ENCODE measurements at regions not wholly inside any gene's neighbourhood (a gene's known extent, or its start where the extent isn't known, plus 50 kb on each side); places are given as distances from the start of the nearest gene placed in this dataset.
A peak's percentile ranks its signal among the peaks of the same experiment; 100 is the strongest.

DNA sequence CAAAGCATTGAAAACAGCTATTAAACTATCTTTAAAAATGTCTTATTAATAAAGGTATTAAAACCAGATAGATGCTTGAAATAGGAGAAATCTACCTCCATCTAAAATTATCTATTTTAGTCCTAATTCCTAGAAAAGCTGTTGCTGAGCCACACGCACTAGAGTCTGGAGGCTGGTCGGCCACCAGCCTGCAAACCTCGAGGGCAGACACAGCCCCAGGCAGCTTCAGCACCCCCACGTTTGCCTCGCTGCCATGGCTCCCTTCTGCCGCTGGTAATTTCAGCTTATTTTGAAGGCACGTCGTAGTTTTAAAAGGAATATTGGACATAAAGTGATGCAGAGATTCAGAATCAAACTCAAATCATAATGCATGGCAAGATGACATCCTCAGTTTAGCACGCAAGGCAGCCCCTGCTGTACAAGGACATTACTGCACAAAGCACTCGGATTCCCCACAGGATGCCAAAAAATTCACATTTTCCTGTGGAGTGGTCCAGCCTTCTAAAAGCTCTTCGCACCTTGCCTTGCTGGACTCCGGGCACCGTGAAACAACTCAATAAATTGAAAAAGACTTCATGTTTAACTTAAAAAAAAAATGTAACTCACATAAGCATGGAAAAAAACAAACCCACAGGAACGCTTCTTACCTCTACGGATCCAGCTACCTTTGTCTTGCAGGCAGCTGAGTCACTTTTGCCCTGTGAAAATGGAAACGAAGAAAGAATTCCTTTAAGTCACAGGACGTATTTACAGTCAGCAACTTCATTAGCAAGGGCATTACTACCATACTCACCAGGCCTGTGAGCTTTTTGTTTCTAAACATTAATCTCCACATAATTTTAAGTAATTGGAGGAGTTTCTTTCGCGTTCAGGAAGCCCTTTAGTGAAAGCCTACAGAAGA is 143.4 kb upstream of the RPS6KA2 start:
- no peak for DNase-seq

DNA sequence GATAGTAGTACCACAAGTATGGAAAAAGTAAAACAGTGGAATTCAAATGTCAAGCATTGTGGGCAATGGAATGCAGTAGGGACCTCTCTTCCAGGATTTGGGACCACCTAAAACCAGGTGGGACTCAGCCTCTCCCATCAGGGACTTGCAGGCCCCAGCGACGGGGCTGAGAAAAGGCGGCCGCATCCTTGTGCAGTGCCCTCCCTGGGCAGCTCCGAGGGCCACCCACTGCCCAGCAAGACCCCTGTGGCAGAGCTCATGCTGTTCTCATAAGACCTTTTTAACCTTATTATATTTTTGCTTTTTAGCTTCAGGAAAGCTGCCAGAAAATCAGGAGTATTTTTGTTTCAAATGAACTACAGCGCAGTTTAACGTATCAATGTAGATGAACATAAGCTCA is 142.6 kb upstream of the RPS6KA2 start:
- DNase-seq: no peak

DNA sequence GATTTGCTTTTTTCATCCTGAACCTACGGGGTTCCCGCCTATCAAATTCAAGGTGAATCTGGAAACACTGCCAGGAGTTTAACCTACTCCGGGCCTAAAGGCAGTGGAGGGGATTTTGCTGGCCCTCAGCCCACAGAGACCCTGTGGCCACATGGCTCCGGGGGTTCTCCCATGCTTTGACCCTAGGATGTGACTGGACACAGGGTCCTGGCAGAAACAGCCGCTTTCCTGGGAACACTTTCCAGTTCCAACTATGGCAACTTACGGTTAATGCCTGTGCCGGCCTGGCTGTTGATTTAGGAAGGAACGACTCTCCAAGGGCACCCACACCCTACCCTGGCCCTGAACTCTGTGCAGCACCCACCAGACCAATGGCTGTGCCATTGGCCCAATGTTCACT is 141.7 kb upstream of the RPS6KA2 start:
- DNase-seq: no peak

DNA sequence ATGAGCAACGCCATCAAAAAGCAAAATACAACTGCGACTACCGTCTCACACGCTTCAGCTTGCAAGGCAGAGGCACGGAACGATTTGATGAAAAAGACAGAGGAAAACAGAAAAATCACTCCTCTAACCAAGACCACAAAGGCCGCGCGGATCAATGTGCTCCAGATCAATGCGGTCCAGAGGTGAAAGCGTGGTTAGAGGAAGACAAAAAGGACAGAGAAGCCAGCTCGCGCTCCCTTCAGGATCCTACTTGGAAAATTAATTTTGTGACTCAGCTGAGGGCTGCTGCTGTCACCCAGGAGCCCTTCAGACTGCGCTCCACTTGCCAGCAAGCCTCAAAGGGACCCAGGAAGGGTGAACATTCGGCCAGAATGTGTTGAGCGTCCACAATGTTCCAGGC is 140.2 kb upstream of the RPS6KA2 start:
- no peak for DNase-seq

DNA sequence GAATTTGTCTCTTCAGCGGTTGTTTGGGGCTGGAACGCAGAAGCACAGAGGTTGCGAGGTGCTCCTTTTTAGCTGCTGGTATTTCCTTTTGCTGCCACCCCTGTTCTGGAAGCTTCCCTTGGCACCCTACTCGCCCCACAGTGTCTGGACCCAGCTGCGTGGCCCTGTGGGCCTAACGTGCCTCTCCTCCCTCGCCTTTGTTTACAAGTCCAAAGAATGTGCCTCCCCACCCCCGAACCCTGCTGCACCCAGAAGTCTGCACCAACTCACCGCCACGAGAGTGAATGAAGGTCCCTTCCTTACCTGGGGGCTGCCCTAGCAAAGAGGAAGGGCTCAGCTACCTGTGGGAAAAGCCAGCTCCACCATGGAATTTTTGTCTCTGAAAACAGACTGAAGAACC is 139.7 kb upstream of the RPS6KA2 start:
- DNase-seq: no peak

DNA sequence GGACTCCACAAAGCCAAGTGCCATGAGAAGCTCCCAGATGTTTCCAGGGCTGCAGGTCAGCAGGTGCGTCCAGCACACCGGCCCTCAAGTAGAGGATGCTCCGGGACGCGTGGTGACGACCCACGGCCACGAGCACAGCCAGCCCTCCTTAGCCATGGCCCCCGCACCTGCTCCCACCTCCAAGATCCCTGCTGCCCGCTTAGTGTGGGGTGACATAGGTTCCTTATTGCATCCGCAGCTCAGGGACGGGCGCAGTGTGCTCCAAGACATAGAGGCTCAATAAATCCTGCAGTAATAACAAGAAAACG is 138.1 kb upstream of the RPS6KA2 start:
- no peak for DNase-seq

DNA sequence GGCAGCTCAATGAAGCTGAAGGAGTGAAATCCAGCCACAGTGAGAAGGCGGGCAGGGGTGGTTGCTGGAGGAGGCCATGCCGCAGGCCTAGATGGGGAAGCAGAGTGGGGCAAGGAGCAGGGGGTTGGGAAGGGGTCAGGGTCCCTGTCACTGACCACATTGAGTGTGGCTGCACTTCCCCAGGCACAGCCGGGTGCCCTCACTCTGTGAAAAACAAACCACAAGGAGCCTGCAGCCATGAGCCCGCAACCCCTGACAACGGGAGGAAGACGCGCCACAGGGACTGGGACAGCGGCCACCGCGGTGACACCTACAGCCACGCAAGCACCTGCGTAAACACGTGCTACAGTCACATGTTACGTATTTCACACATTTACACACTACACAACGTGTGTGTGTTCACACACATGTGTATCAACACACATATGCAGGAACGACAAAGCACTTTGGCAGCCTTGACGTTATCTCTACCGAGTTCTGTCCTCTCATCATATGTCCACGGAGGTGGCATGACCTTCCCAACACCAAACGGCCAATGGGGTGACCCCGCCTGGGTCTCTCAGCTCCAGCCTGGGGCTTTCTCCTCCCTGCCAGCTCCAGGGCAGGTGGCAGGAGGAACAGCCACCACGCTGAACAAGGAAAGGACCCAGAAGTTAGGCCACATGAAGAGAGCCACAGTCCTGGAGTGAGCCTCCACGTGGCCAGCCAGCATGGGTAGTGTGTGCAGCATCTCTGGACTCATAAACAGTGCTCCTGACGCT is 137.6 kb upstream of the RPS6KA2 start:
- no peak for DNase-seq

DNA sequence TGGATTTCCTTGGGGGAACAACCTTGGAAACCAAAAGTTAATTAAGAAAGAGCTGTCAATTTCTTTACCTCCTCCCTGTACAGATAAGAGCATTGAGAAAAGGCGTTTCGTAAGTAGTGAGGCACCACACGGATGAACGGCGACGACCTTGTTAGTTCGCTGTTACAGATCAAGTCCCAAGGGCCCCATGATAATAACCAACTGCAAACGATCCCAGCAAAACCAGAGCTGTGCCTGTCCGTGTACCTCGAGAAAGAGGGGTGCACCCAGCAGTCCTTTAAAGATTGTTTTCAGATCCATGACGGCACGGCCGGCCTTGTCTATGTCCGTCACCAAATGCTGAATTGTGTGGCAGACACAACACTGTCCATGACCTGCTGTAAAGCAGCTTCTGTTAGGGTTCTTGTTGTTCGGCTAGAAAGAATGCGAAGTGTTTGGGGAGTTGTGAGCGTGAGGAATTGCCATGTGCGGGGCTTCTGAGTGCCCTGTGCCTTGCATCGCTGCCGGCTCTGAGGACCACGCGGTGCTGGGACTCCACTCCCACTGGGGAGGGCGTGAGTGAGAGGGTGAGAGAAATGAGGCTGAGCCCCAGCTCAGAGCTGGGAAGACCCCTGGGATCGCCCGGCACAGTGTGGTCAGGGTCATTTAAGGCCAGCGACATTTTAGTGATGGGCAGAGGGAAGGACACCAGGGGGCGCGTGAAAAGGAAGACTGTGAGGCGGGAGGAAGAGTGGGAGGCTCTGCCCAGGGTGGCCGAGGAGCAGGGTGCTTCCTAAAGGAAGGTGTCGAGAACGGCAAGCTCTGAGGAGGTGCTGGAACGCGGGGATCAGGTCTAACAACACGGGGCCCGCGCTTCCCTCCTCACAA is 136.8 kb upstream of the RPS6KA2 start:
- DNase-seq: no peak

DNA sequence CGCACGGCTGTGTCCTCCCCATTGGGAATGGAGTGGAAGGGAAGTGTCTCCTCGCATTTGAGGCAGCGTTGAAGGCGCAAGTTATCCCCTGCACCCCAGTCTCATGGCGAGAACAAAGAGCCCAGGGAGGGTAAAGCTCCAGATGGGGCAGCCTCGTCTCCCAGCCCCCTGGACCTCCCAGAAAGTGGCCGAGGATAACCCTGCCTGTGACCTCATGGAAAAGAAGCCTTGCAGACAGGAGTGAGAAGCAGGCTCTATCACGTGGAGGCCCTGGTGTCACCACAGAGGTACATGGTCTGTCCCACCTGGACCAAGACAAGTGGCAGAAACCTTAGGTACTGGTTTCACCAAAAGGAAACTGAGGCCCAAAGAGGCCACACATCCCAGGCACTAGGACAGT is 134.8 kb upstream of the RPS6KA2 start:
- DNase-seq: no peak

DNA sequence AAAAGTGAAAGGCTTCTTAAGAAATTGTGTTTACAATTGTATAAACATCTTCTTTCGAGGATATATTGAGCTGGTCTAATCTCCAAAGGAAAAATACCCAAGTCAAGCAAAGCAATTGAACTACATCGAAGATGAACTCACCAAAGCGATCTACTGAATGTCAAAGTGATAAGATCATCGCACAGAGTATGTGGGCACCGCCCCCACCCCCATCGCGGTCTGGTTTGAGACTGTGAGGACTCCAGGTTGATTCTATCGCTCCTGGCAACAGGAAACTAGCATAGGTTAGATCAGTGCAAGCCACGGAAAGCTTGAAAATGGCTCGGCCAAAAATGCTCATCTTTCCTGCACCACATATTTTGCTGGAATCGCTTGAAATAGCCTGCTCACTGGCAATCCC is 133.2 kb upstream of the RPS6KA2 start:
- no peak for DNase-seq

DNA sequence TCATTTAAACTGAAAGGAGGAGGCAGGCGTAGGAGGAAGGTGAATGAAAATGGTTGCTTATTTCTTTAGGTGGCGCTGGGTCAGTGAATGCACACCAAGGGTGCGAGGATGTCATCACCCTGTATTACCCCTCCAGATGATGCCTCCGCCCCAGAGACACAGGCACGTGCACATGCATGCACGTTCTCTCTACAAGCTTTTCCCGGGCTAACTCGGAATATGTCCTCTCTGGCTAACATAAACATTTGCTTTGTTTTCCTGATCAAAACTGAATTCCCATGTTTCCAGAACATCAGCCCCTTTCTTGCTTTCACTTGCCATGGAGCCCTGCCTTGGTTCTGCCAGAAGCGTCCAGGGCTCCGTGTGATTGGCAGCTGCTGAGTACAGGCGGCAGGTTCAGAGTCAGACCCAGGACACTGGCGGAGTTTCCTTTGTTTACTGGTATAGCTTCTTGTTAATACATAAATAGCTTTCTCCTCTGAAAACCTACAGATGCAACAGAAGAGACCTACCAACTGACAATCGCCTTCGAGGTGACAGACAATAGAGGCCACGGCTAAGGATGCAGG is 131.2 kb upstream of the RPS6KA2 start:
- no peak for DNase-seq

DNA sequence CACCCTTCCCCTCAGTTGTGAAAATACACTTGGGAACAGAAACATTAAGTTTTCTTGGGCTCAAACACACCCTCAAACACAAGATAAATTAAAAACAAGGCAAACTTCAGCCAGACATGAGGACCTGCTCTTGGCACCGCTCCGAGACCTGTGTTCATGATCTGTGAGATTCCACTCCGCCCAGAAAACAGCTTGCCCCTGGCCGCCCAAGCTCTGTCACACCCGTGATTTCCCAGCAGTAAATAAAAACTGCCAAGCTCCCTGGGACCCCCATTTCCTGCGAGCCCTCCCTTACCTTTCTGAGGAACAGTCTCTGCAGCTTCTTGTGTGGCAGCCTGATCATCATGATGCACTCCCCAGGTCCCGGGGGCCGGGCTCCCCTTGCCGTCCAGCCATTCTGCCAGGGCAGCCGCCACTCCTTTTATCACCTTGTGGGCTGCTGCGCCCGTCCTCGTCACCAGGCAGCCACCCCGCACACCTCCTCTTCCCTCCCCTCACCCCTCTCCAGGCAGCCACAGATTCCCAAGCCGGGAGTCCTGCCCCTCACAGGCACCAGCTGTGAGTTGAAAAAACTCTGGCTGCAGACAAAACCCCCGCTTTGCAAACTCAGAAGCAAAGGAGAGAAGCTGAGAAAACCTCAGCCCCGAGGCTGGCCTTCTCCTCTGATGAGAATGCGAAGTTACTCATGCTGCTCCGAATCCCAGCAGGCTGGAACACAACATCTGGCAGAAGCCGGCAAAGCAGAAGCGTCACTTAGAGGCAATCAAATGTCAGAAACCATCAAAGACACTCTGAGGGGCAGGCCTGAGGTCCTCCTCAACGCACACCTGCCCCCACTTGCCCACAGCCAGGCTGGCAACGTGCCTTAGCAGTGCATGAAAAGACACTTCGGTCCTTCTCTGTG is 130.4 kb upstream of the RPS6KA2 start:
- DNase-seq: peak; percentile 29

DNA sequence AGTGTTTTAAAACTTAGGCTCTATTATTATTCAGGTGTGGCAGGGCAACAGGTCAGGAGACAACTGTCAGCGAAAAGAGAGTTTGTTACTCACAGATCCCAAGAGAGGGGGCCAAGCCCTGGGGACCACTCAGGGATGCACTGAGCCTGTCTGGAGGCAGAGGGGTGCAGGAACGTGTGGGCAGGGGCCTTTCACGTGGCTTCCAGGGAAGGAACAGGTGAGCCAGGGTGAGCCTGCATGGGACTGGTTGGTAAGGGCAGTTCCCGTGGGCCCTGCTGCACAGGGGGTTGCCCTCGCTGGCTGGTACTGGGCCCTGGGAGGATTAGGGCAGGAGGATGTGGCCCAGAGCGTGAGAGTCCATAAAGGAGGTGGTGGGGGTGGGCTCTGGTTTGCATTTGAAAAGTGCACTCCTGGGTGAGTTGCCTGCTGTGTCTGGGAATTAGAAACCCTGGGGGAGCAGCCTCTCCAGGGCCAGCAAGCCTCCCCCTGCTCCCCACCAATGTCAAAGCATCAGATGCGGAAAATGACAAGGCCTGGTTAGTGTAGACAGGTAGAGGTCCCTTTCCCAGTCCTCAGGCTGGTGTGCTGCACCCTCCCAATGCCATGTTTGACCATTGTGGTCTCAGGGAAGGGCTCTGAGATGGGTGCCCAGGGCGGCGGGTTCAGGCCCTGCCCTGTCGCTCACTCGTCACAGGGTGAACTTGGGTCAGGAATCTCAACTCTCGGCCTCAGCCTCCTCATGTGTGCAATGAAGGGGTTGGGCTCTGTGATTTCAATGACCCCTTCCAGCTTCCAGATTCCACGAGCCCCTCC is 127.4 kb upstream of the RPS6KA2 start:
- DNase-seq: no peak

DNA sequence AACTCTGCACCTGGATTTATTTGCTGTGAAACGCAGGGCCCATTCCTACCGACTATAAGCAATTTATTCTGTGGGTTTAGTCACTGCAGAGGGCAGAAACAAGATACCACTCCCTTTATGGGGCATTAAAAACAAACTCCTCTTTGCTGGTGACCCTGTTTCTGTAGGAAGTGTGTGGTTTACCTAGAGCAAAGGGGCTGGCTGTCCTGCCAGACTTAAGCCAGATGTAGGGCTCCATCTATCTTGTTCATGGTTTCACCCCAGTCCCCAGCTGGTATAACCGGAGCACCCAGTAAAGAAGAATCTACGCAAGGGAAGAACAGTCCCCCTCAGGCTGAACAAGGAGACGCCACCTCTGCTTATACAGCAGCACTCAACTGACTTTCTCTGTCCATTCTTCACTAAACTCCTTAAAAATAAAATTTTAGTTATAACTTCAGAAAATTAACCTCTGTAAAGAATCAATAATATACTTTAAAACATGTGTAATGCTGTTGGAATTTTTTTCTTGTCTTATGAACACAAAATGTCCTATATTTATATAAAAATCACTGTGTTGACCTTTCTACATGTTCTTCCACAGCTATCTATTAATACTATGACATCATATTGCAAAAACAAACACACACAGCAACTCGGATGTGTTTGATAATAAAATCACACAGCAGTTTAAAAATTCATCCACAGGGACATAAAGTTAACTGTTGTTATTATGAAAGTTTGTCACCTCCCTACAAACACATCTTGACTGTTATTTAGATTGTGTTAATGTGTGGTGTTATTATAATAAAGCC is 126.1 kb upstream of the RPS6KA2 start:
- DNase-seq: no peak

DNA sequence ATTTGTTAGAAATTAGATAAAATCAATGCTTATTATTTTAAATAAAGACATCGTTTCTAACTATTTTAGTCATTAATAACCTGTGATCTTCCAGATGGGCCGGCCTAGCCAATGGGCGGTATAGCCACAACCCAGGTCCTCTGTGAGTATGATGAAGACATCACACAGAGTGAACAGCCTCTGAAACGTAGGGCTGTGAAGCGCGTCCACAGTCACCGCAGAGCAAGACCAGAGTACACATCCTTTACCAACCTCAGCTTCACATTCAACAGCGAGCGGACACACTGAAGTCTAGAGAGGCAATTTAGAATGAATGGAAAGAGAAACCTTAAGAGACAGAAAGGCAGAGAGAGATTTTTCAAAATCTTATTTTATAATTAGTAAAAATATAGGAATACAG is 125.0 kb upstream of the RPS6KA2 start:
- DNase-seq: no peak

DNA sequence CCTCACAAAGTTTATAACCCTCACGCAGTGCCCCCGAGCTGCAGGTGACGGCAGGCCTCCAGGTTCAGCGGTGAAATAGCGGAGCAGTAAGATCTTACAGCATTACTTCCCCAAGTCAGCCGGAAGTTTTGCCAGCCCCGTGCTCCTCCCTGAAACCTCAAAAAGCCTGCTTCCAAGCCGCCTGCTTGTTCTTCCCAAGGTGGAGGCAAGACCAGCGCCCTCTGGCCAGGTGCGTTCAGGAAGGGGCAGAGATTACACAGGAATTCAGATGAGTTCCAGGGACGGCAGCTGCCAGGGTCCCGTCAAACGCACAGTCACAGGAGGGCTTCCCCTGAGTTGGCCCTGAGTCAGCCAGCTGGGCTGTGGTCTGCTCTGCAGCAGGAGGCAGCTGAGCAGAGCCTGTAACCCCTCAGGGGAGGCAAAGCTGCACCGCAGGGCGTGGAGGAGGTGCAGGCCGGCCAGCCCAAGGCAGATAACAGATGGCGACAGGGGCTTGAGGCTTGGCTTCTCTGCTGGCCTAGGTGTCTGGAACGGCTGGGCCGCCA is 124.1 kb upstream of the RPS6KA2 start:
- DNase-seq: no peak

DNA sequence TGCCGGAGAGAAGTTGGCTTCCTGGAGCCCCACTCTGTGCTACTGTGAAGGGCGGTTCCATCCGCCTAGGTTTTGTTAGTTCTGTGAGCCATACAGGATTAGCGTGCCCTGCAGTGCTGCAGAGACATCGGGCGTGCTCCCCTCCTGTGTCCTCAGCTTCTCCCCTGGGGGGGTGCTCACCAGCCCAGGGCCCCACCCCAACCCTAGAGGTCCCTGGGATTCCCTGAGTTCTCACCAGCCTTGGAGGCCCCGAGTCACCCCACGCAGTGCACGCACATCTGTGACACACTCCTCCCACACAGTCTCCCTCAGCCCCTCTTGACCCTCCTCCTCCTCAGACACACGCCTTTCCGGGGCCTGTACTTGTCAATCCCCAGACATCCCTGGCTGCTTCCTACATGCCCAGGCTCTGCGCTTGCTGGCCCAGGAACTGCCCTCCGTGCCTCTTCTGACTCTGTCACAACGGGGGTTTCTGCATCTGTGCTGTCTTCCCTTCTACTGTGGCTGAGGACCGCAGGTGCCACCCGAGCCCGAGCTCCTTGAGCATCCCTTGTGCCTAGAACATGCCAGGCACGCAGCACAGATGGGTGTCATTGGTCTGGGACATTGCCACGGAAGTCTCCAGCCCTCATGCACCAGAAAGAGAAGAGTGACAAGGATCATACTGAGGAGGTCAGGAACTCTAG is 123.2 kb upstream of the RPS6KA2 start:
- DNase-seq: no peak

DNA sequence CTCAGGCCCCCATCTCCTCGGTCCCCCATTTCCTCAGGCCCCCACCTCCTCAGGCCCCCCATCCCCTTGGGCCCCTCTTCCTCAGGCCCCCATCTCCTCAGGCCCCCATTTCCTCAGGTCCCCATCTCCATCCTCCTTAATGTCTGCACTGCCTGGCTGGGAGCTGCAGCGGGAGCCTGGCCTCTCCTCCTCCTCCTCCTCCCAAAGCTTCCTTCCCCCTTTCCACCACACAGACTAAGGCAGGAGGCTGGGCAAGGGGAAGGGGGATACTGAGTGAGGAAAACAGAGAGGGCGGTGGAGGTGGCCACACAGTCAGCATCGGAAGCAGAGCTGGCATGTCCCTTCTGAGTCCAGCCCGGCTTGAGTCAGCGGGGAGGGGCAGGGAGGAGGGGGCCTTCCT is 122.6 kb upstream of the RPS6KA2 start:
- no peak for DNase-seq

All from kidney glomerular epithelial cell (primary cell).